NCI-H748 treated with DMSO at 0.1 percent for 48 hours (cell line): ENCODE measurements at regions not wholly inside any gene's neighbourhood (a gene's known extent, or its start where the extent isn't known, plus 50 kb on each side); places are given as distances from the start of the nearest gene placed in this dataset.
"Not testable (repeated sequence)": the region's sequence is repeated elsewhere in the genome, so short reads cannot be mapped to it uniquely, and the experiment has no call there.

Experiments
- DNase-seq: peaks from one replicate; lab custom pipeline; 2025; lab: John Stamatoyannopoulos, UW

DNA sequence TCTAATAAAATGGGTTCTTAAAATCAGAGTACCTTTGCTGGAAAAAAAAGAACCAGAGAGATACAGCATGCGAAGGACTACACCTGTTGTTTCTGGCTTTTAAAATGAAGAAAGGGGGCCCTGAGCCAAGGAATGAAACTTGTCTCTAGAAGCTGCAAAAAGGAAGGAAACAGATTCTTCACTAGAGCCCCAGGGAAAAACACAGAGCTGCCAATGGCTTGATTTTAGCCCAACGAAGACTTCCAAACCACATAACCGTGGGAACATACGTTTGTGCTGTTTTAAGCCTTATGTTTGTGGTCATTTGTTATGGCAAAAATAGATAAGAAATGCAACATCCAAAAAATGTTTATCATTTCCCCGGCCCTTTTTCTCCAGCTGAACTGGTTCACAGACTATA, 780.0 kb downstream of the SORCS1 start:
- DNase-seq = no peak

DNA sequence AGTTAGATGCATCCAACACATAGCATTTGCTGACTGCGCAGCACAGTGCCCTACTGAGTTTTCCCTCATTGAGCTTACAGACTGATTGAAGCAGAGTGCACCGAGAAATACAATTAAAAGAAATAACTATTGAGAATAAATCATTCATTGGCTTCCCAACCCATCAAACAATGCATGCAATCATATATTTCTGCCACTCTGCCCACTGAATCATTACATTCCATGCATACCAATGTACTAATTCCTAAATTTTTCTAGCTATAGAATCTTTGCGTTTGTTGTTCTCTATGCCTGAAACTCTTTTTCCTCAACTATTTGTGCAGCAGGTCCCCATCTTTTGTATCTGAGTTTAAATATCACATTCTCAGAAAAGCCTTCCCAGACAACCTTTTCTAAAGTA, 783.8 kb downstream of the SORCS1 start:
- no peak for DNase-seq

DNA sequence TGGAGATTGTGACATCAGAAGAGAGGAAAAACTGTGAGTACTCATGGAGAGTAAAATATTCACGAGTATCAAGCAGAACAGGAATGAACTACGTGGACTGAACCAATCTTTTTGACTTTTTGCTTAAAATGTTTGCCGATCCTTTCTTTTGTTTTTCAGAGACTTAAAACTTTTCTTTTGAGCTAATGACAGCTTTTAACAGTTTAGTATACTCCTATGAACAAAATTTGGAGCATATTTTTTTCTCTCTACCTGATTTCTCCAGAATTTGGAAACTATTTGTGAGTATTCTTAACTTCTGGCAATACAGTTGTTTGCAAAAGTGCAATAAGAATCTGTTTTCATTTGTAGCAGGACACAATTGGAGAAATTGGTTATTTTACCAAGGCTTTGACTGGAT, 786.3 kb downstream of the SORCS1 start:
- DNase-seq = no peak

DNA sequence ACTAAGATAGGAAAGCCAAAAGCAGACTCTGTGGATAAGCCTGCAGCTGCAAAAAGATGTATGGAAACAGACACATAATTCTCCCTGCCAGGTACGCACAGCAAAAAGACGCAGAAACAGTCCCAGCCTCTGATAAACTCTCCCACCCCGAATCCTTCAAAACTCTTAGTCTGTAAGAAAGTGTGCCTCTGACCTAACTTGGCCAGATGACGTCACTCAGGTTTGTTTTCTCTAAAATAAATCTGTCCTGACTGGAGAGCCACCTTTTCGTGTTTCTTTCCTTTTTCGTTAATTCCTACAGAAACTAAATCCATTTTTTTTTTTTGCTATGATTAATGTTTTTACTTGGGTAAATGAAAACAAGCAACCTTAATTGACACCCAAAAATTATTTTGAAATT, 793.8 kb downstream of the SORCS1 start:
- DNase-seq = no peak

DNA sequence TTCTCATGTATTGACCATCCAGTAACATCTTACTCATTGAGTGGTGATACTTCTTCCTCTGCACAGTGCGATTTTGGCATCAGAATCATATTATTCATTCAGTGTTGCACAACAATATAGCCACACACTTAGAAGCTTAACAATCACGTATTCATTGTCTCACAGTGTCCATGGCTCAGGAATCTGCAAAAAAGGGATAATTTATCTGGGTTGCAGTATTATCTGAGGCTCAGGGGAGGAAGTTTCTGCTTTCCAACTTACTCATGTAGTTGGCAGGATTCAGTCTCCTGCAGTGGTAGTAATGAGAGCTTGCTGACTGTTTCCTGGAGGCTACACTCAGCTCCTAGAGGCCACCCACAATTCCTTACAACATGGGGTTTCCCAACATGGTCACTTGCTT, 803.6 kb downstream of the SORCS1 start:
- no peak for DNase-seq

DNA sequence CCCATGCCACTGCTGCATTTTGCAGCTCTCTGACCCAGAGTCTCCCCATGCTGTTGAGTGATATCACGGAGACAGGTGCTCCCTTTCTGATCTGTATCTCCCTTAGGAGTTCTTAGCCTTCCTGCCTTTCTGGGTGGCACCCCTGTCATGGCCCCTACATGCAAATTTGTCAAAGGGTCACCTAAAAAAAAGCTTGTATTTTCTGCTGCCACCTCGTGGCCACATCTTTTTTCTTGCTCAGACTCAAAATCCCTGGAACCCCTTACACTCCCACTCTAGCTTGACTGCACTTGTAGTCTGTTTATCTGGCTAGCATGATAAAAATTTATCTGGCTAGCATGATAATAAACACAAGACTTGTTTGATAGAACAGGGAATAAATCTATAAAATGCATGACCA, 809.1 kb downstream of the SORCS1 start:
- DNase-seq = no peak

DNA sequence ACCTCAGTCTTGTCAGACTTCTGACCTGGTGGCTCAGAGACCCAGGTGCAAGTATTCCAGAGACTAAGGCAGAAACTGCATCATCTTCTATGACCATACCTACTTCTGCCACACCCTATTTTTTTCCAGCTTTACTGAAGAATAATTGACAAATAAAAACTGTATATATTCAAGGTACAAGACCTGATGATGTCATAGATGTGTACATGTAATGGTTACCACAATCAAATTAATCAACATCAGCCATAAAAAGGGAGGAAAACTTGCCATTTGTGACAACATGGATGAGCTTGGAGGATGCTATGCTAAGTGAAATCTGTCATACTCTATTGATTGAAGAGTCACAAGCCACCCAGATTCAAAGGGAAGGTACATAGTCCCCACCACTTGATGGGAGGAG, 815.6 kb downstream of the SORCS1 start:
- no peak for DNase-seq

DNA sequence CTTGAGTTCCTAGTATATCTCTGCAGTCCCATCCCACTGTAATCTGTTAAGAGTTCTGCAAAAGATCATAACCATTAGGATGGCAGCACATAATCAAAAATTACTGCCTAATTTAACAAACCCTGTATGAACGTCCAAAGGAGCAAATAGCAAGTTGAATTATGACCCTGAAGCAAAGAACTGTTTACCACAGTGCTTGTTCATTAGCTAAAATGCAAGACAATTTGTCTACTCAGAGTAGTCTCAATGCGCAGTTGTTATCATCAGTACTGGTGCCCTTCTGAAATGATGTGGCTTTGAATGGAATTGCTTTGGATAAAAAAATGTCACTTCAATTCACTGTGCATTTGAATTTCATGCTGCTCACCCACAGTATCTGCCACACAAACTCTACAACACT, 817.0 kb downstream of the SORCS1 start:
- no peak for DNase-seq

DNA sequence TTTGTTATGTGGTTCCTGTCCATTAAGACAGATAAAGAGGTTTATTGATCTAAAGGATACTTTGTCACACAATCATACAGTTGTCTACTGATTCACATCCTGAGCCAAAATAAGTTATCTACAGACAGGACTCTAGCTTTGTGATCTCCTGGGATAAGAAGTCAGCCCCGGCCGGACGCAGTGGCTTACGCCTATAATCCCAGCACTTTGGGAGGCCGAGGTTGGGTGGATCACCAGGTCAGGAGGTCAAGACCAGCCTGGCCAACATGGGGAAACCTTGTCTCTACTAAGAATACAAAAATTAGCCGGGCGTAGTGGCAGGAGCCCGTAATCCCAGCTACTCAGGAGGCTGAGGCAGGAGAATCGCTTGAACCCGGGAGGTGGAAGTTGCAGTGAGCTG, 821.0 kb downstream of the SORCS1 start:
- DNase-seq = not testable (repeated sequence)

DNA sequence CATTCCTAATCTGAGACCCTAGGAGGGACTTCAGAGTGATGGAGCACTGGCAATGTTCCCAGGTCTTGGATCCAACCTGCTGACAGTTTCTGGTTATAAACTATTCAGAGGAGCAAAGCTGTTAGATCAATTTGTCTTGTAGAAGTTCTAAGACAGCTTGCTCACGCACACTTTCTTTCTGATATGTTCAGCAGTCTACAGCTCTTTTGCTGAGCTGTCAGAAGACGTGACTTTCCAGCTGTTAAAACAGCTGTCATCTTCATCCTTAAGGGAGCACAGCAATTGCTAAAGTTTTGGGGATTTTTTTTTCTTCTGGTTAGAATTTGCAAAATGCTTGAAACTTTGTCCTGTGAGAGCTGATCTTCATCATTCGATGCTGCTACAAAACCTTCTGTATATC, 823.1 kb downstream of the SORCS1 start:
- no peak for DNase-seq

DNA sequence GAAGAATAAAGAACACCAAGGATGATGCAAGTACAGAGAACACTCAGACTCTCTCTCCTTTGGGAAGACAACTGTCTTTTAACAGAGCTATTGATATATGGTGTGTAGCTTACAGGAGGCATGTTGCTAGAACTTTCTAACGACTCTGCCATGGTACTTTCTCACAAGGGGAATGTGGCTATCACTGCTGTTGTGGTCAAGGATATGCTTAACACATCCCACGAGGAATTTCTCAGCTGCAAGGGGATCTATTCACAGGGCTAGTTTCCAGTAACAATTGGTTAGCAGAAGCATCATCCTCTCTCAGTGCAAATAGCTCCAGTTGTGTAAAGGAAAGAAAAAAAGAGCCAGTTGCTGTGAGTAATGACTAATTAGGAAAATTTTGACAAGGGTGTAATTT, 826.0 kb downstream of the SORCS1 start:
- DNase-seq = no peak

DNA sequence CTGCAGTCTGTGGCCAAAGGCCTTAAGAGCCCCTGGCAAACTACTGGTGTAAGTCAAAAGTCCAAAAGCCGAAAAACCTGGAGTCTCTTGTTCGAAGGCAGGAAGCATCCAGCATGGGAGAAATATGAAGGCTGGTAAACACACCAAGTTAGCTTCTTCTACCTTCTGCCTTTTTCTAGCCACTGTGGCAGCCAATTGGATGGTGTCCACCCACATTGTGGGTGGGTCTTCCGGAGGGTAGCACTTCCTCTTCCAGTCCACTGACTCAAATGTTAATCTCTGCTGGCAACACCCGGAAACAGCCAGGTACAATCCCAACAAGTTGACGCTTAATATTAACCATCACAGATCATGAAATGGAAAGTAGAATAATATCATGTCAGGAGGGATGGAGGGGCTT, 827.6 kb downstream of the SORCS1 start:
- no peak for DNase-seq

DNA sequence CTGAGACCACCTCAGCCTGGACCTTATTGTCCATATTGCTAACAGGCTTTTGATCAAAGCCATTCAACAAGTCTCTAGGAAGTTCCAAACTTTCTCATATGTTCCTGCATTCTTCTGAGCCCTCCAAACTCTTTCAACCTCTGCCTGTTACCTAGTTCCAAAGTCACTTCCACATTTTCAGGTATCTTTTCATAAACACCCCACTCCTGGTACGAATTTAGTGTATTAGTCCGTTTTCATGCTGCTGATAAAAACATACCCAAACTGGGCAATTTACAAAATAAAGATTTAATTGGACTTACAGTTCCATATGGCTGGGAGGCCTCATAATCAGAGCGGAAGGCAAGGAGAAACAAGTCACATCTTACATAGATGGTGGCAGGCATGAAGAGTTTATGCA, 836.8 kb downstream of the SORCS1 start:
- no peak for DNase-seq

DNA sequence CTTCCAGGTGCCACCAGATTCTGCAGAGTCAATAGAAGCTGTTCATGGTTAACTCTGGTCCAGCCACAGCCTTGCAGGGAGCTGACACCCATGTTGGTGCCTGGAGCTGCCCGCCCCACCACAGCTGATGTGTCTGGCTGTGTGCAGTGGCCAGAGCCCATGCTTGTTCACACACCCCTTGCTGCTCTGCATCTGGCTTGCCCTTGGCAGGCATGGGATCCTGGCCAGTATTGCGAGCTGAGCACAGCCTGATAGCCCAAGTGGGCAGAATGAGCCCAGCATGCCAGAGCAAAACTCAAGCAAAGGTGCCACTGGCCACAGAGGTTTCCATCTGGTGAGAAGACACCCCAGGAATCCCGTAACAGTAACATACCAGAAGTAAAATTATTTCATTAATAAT, 843.6 kb downstream of the SORCS1 start:
- DNase-seq = no peak

DNA sequence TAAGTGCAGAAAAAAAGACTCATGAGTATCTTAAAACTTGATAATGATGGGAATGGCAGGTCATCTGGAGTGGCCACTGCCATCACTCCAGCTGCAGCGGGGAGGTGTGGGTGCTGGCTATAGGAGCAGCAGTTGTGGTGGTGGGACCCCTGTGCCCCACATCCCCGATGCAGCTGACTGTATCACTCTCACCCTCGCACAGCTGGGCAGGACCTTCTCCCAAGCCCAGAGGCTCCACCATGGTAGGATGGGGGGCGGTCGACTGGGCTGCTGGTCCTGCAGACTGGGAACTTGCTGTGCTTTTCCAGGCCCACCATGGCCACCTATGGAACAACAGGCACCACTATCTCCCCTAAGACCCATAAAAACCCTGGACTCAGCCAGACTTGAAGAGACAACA, 844.4 kb downstream of the SORCS1 start:
- no peak for DNase-seq

DNA sequence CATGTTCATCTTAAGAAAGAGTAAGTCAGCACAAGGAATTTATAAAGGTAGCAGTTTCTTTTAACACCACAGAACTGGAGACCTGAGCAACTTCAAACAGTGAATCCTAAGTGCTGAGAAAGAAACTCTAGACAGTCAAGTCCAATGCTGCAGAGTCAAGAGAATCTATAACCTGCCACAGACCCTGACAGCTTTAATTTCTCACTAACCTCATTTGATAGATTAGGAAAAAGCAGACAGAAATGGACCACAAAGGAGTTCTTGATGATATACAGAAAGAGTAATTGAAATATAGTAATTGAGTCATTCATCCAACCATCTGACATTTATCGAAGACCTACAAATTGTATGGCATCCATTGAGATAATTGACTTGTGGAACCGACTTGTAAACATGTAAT, 847.0 kb downstream of the SORCS1 start:
- DNase-seq = no peak

DNA sequence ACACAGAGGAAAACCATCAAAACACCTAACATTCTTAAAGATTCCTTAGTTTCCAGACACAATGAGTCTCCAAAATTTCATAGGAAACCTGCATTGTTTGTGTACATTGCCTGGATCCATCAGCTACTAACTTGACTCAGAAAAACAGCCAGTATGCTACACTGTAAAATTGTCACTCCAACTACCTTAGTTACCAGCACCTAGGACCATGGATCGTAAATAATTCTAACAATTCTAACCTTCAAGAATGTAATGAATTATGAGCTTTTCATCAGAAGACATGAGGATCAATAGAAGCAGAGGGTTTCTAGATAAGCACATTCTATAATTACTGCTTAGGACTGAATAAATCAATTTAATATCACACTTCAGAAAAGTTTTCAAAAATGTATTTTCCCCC, 851.5 kb downstream of the SORCS1 start:
- no peak for DNase-seq

DNA sequence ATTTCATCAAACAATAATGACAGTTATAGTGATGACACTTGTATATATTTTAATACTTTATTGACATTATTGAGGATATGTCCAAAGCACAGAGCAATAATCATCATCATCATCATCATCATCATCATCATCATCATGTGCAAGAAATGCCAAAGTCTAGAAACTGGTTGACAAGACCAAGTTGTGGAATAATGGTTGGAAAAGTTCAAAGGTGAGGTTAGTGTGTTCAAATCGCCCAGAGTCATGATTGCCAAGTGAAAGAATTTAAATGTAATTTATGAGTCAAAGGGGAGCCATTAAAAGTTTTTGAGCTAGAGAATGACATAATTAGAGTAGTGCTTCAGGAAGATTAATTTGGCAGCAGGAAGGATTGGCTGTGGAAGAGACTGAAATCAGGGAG, 852.4 kb downstream of the SORCS1 start:
- no peak for DNase-seq

DNA sequence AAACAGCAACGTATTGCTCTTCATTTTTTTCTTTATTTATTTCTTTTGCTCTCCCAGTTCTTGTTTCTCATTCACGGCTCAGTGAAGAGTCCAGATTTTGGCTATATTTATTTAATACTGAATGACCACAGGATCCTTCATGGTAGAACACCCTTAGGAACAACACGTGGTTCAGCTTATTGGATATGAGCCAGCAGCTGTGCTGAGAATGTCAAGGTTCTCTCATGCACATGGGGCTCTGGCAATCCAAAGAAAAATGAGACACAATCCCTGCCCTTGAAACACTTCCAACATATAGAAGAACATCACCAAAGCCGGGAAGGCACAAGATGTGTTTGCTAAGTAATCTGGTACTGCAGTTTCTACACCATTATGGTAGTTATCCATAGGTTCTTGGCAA, 852.9 kb downstream of the SORCS1 start:
- DNase-seq = no peak

DNA sequence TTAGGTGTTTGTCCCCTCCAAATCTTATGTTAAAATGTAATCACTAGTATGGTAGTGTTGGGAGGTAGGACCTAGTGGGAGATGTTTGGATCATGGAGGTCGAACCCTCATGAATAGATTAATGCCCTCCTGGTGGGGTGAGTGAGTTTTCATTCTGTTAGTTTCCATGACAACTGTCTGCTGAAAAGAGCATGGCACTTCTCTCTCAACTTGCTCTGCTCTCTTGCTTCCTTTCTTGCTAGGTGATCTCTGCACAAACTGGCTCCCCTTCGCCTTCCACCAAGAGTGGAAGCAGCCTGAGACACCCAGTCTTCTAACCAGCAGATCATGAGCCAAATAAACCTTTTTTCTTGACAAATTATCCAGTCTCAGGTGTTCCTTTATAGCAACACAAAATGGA, 853.9 kb downstream of the SORCS1 start:
- no peak for DNase-seq

DNA sequence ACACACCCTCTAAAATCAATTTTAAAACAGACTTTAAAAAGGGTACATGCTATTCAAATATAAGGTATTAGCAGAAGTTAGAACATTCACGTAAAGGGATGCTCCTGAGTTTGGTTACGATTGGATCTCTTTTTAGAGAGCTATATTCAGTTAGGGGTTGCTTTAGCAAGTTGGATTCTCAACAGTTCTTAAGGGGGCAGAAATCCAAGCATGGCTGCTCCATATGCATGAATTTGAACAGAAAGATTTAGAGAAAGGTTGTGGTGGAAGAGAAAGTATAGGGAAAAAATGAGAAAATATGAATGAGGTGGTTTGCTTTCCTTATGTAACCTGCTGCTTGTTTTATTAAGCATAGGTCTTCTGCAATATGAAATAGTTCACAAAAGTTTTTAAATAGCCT, 855.1 kb downstream of the SORCS1 start:
- DNase-seq = no peak

DNA sequence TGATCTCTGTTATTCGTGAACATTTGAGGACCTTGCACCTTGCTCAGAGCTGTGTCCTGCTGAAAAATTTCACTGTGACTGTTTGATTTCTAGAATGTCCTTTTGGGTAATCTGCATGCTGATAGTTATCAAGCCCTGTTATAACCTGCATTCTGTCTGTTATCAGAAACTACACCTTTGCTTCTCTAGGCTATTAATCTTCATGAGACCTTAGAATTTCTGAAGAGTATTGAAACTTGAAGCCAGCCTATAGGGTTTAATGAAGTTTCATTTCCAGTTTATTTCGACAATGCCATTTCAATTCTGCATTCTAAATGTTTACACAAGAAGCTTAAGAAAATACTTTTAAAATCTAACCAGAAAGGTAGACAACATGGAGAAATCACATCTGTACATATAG, 856.2 kb downstream of the SORCS1 start:
- no peak for DNase-seq

DNA sequence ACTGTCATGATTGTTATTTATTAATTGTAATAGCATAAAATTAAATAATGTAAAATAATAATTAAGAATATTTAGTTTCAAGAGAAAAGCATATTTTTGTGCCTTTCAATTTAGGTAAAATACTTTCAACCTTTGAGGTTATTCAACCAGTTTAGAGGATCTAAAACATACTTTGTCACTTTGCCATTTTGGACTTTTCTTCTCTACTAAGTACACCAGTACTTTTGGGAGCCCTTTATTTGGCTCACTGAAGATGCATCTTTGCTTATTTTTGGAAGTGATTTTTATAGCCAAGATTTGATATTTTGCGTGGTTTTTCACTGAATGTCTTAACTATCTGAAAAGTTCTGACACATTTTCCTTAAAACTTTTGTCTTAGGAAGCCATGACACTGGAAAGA, 860.5 kb downstream of the SORCS1 start:
- DNase-seq = no peak

DNA sequence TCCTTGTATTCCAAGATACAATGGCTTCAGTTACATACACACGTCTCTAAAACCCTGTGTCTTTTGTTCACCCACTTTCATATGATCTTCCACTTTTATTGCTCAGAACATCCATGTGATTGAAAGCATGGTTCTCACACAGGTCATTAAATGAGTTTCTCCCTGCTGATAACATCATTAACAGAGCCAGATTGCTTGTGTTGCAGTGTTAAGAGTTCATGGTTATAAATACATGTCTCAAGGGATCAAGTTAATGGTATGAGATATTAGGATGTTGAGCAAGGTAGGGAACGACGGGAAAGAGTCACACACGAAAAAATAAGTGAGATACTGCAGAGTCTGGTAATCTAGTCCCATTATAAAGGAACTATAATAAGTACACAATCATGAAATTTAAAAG, 861.5 kb downstream of the SORCS1 start:
- no peak for DNase-seq

DNA sequence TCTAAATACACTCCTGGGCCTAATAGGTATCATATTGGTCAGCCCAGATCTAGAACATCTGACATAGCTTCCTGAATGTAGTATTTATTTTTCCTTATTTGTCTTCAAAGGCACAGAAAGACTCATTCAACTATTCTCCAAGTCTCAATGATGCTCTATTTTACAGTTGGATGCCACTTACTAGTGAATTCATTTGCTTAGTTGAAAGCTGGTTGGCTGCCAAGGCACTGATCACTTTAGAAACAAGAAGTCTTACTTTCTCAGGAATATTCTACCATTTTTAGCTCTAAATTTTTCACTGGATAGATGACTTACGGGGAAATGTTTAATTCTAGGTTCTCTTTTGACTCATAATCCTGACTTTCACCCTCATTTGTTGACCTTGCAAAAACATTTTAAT, 863.4 kb downstream of the SORCS1 start:
- DNase-seq = no peak
